ENCODE measurements at regions not wholly inside any gene's neighbourhood (a gene's known extent, or its start where the extent isn't known, plus 50 kb on each side); places are given as distances from the start of the nearest gene placed in this dataset.

GRCh38 chr10:33022691-33023090 is 64.7 kb upstream of the ITGB1 start:
- TF ChIP-seq CTCF (IDR thresholded peaks at IDR 0.05; ENCODE audit: low read depth, low read length) (no peak), EZH2phosphoT487 (IDR thresholded peaks at IDR 0.05; ENCODE audit: low read depth) (no peak)
